ENCODE measurements at regions not wholly inside any gene's neighbourhood (a gene's known extent, or its start where the extent isn't known, plus 50 kb on each side); places are given as distances from the start of the nearest gene placed in this dataset.

DNA sequence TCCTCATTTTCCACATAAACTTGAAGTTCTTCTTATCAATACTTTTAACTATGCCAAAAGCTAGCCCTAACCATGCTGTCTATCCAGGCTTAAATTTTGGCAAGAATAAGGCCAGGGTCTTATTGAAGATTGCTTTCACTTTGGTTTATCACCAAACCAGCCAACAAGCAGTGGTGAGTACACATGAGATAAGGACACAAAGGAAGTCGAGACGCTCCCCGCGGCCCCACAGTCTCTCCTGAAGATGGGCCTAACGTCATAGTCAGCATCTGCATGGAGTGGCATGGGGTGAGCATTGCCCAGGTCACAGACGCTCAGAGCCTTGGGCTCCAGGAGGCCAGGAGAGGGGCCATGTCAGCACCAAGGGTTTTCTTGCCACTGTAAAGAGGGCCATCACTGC lies 80.3 kb downstream of the ATPSCKMT start:
- no peak for TF ChIP-seq EZH2 (IDR thresholded peaks at IDR 0.05; ENCODE audit: borderline replicate concordance)
- TF ChIP-seq, protein P1, sequence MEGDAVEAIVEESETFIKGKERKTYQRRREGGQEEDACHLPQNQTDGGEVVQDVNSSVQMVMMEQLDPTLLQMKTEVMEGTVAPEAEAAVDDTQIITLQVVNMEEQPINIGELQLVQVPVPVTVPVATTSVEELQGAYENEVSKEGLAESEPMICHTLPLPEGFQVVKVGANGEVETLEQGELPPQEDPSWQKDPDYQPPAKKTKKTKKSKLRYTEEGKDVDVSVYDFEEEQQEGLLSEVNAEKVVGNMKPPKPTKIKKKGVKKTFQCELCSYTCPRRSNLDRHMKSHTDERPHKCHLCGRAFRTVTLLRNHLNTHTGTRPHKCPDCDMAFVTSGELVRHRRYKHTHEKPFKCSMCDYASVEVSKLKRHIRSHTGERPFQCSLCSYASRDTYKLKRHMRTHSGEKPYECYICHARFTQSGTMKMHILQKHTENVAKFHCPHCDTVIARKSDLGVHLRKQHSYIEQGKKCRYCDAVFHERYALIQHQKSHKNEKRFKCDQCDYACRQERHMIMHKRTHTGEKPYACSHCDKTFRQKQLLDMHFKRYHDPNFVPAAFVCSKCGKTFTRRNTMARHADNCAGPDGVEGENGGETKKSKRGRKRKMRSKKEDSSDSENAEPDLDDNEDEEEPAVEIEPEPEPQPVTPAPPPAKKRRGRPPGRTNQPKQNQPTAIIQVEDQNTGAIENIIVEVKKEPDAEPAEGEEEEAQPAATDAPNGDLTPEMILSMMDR (IDR thresholded peaks at IDR 0.05; ENCODE audit: poor library complexity): no peak
- TF ChIP-seq EZH2phosphoT487 (IDR thresholded peaks at IDR 0.05; ENCODE audit: low read depth, severe bottlenecking, unreplicated experiment): no peak

All from hepatocyte (in vitro differentiated cells).